GM12873 (cell line): ENCODE measurements at regions not wholly inside any gene's neighbourhood (a gene's known extent, or its start where the extent isn't known, plus 50 kb on each side); places are given as distances from the start of the nearest gene placed in this dataset.

ENCODE experiments used
- CTCF ChIP-seq: IDR thresholded peaks from 2 replicates; pipeline ENCODE4 v1.5.1; 2012; ENCODE audit warnings: low read depth, mild to moderate bottlenecking, moderate library complexity, low read length, control low read depth; ENCODE audit not compliant: insufficient read depth; ENCODE audit errors: missing control alignments

GRCh38 chrX:45862801-45863200 is 662.1 kb upstream of the DIPK2B start:
- no peak for TF ChIP-seq CTCF

GRCh38 chrX:45860450-45860849 is 659.8 kb upstream of the DIPK2B start:
- TF ChIP-seq CTCF, result no peak

- no peak for TF ChIP-seq CTCF
Measured at GRCh38 chrX:45859407-45859806, 658.7 kb upstream of the DIPK2B start.

GRCh38 chrX:45852884-45853283 is 652.2 kb upstream of the DIPK2B start:
- no peak for TF ChIP-seq CTCF

GRCh38 chrX:45851434-45851991 is 650.8 kb upstream of the DIPK2B start:
- no peak for TF ChIP-seq CTCF

- no peak for TF ChIP-seq CTCF
Measured at GRCh38 chrX:45850775-45851433, 650.2 kb upstream of the DIPK2B start.

GRCh38 chrX:45850197-45850774 is 649.6 kb upstream of the DIPK2B start:
- TF ChIP-seq CTCF, result no peak
